Stimulated activated CD4-positive, alpha-beta T cell treated with anti-CD3 and anti-CD28 coated beads, Interleukin-12 subunit alpha, Interleukin-12 subunit beta, amount 100 ng/mL, for 4 hours (primary cell): ENCODE measurements at regions not wholly inside any gene's neighbourhood (a gene's known extent, or its start where the extent isn't known, plus 50 kb on each side); places are given as distances from the start of the nearest gene placed in this dataset.

Experiments used
- DNase-seq: peaks from one replicate; pipeline ENCODE4 v3.0.0-alpha.2; 2020

DNA sequence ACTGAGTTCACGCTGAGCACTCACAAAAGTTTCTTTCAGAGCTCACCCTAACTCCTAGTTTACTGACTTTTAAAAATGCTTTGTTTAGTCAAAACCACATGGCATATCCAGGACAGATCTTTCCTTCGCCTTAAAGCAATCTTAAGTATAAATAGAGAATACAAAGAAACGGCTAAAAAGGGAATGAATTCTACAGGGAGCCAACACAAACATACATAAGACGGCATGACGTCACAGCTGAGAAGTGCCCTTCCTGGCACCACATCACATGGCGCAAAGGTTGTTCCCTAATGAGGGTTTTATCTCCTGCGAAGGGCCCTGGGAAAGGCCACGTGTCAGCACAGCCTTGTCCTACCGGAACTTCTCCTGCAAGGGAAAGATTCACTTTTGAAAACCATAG is 141.3 kb downstream of the IRX1 start:
- DNase-seq = no peak

- DNase-seq = no peak
These were observed 143.3 kb downstream of the IRX1 start for GRCh38 chr5:3738919-3739318.

DNA sequence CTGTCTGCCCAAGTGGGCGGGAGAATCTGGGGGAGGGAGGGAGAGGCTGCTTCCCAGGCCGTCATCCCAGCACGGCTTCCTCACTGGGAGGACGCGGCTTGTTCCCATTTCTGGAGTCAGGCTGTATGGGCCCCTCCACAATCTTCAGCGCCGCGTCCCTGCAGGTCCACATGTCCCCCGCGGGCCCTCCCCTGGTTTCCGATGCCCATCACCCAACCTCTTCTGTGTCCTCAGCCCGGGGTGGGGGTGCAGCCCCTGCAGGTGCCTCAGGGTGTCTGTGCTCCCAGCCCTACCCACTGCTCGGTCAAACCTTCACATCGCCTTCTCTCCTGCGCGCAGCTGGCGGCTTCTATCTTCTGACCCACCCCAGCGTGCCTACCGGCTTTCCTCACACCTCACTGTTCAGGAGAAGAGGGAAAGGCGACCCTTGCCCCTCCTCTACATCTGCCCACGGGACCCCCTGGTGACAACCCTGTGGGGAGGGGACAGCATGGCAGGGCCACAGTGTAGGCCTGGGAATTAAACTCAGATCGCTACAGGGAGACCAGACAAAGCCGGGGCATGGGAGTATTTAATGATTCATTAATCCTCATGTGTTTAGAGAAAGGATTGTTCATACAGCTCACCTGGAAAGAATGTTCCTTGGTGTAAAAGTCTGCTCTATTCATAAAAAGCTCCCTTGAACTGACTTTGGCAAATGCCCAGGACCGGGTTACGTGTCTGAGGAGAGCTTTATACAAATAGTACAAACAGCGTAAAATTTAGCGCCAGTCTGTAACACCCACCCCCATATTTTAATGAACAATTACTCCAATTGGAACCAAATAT is 145.1 kb downstream of the IRX1 start:
- DNase-seq = no peak

GRCh38 chr5:3741374-3741770 is 145.7 kb downstream of the IRX1 start:
- no peak for DNase-seq

GRCh38 chr5:3742750-3743149 is 147.1 kb downstream of the IRX1 start:
- DNase-seq = no peak

DNA sequence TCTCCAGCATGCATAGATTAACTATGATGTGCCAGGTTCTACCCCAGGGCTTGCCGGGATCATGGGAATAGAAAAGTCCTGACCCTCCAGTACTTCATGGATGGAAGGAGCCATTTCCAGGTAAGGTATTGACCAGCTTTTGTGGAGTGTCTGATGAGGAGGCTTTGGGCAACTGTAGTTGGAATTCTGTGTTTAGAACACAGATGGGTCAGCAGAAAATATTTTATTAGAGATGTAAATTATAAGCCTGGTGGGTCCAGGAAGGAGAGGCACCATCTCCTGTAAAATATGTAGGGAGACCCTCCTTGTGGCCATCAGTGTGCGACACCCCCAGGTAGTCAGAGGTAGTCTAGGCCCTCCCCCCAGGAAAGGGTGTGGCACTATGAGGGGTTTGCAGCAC is 156.2 kb downstream of the IRX1 start:
- no peak for DNase-seq

DNA sequence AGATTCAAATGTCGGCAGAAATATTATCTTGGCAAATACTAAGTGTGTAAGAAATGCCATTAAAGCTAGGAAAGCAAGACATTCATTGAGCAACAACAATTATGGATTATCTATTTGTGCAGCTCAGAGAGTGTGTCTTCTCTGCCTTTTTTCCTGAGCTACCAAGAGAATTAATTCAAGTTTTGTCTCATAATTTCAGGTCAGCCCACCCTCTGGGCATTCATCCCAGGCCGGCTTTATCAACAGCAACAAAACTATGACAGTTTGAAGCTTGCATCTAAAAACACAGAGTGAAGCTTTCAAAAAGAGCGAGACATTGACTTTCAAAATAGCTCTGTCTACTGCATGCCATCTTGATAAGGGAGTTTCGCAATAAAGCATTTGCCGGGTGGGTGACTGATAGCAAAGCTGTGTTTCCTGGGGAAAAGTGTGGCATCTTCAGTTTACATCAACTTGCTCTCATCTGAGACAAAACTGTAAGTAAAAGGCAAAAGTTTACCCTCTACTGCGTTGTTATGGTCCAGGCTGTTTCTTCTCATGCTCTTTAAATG is 182.4 kb downstream of the IRX1 start:
- DNase-seq = no peak

DNA sequence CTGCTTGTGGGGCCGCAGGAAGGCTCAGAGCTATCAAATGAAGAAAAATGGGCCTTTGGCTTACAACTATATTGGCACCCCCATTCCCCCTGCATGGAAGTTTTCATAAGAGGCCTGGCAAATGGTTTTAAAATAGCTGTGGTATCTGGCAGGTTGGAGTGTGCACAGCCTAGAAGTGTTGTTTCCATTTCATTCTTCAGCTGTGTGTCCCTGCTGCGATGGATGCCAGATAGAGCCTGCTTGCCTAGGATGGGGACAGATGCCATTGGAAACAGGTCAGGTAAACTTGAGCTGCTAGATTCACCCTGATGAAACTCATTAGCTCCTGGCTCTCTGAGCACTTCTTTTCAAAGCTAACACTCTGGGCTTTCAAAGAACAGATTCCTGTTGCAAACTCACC is 183.3 kb downstream of the IRX1 start:
- DNase-seq = no peak

- no peak for DNase-seq
These were observed 184.6 kb downstream of the IRX1 start for GRCh38 chr5:3780278-3780677.

GRCh38 chr5:3780907-3781306 is 185.3 kb downstream of the IRX1 start:
- DNase-seq = no peak

GRCh38 chr5:3784854-3785253 is 189.2 kb downstream of the IRX1 start:
- no peak for DNase-seq

GRCh38 chr5:3786165-3786564 is 190.5 kb downstream of the IRX1 start:
- DNase-seq = no peak

GRCh38 chr5:3786891-3787430 is 191.3 kb downstream of the IRX1 start:
- no peak for DNase-seq

DNA sequence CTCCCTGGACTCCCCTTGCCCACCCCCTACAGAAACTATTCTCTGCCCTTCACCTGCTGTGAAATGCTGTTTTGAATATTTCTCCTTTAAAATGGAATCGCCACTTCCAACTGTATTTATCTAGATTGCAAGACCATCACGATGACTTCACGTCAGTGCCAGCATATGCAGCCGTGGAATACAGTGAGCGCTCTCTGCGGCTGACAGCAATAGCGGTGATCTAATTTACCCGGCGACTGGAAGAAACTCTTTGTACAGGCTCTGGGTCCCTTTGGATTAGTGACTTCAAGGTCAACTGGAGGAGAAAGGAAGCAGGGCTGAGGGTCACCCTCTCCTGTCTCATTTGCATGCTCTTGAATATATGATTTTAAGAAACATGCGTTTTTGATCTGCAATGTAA is 192.0 kb downstream of the IRX1 start:
- DNase-seq = no peak

DNA sequence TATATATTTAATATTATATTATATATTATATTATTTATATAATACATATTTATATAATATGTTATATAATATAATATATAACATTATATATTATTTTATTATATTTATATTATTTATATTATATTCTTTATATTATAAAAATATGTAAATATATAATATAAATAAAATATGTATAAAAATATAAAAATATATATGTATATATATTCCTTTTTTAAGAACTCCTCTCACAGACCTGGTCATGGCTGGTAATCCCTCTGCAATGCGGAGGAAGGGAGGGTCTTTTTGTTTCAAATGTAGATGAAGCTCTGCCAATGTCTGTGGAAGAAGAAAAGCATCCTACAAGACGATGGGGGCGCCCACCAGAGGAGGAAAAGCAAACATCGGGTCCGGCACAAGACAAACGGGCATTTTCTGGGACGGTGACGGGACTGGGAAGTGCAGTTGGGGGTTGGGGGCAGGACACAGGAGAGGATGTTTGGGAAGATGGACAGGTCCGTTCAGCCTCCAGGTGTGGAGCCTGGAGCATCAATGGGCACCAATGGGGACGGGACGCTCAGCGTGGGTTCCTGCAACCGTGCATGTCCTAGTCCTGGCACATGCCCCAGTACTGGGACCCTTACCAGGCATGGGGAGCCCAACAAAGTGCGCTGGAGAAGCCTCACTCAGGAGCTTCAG is 194.0 kb downstream of the IRX1 start:
- no peak for DNase-seq

- no peak for DNase-seq
These were observed 197.5 kb downstream of the IRX1 start for GRCh38 chr5:3793162-3793561.

GRCh38 chr5:3794611-3795010 is 199.0 kb downstream of the IRX1 start:
- no peak for DNase-seq

DNA sequence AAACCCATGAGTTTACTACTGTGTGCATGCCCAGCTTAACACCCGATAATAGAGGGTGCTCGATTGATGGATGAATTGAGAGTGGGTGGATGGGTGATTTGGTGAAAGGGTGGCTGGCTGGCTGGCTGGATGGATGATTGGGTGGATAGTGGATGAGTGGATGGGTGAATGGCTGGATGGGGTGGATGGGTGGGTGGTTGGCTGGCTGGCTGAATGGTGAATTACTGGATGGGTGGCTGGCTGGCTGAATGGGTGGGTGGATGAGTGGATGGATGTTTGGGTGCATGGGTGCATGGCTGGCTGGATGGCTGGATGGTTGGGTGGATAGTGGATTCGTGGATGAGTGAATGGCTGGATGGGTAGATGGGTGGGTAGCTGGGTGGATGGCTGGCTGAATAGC is 201.1 kb downstream of the IRX1 start:
- no peak for DNase-seq

DNA sequence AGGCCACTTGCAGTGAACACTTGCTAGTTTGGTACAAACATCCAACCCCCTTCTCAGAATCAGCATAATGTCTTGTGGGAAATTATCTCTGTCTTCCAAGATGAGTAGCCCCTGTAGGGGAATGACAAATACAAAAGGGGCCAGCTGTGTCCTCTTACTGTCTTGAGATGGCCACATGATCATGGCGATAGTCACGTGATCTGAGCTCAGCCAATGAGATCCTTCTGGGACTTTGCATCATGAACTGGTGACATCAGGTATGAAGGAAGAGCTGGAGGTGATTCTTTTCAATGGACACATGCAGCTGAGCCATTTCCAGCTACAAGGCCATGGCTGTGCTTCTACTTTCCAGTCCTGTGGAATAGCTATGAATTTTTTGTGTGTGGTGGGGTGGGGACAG is 206.3 kb downstream of the IRX1 start:
- DNase-seq = no peak

- DNase-seq = no peak
These were observed 213.8 kb downstream of the IRX1 start for GRCh38 chr5:3809455-3809854.

DNA sequence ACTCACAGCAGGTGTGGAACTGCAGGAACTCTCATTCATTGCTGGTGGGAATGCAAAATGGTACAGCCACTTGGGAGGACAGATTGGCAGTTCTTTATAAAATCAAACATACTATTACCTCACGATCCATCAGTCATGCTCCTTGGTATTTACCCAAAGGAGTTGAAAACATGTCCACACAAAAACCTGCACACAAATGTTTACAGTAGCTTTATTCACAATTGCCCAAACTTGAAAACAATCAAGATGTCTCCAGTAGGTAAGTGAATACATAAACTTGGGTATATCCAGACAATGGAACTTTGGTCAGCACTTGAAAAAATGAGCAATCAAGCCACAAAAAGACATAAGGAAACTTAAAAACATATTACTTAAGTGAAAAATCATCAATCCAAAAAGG is 215.5 kb downstream of the IRX1 start:
- DNase-seq = no peak

- no peak for DNase-seq
These were observed 223.0 kb downstream of the IRX1 start for GRCh38 chr5:3818624-3819023.

- DNase-seq = no peak
These were observed 230.2 kb downstream of the IRX1 start for GRCh38 chr5:3825531-3826451.
